Activated CD8-positive, alpha-beta memory T cell treated with anti-CD3 and anti-CD28 coated beads, Interleukin-2, amount 50 U/mL, for 1 hour (primary cell): ENCODE measurements at regions not wholly inside any gene's neighbourhood (a gene's known extent, or its start where the extent isn't known, plus 50 kb on each side); places are given as distances from the start of the nearest gene placed in this dataset.

Experiments
- DNase-seq: peaks from one replicate; pipeline ENCODE4 v3.0.0-alpha.2; 2020; ENCODE audit errors: extremely low read depth

DNA sequence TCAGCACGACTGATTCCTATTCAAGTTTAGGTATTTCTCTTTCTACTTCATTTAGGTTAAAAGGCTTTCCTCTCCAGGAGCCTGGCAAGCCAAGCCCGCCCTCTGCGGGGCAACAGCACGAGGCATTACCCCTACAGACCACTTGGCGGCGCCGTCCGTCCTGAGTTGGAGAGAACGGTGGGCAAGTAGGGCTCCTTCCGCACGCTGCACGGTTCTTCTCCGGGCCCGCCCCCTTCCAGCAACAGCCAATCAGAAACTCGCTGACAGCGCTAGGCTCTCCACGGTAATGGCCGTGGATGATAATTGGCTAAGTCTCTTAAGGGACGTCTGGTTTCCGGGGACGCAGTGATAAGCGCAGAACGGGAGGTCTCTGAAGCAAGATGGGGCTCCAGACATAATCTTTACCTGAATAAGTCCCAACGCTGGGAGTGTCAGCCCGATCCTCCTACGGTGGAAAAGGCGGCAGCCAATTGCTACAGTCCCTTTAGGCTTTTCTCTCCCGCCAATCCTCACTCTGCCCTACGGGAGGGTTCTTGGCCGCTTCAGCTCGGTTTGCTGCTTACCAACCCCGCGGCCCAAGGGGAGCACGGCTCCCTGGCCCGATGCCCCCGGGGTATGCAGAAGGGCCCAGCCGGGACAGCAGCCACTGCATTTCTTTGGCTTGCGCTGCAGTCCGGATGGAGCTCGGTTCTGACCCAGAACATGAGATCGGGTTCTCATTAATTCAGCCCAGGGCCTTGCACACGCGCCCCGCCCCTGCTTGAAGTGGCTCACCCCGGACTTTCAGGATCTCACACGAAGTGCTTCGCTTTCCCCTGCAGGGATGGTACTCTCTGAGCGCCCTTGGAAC lies 206.9 kb upstream of the PKDCC start:
- peak; percentile 93 for DNase-seq

DNA sequence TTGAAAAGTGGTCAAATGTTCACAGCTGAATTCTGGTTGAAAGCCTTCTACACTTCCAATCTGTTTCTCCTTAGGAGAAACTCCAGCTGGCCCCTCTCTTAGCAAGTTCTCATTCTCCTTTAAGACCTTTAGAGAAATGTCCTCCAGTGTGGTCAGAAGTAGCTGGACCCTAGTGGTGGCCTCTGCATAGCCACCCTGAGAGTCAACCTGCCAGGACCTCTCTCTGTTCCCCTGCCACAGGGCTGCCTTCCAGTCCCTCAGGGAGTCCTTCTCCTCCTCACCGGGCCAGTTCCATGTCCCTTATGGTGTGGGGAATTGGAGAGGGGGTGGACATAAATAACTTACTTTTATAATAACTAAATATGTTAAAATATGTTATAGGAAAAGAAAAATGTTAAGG lies 200.9 kb upstream of the PKDCC start:
- no peak for DNase-seq

DNA sequence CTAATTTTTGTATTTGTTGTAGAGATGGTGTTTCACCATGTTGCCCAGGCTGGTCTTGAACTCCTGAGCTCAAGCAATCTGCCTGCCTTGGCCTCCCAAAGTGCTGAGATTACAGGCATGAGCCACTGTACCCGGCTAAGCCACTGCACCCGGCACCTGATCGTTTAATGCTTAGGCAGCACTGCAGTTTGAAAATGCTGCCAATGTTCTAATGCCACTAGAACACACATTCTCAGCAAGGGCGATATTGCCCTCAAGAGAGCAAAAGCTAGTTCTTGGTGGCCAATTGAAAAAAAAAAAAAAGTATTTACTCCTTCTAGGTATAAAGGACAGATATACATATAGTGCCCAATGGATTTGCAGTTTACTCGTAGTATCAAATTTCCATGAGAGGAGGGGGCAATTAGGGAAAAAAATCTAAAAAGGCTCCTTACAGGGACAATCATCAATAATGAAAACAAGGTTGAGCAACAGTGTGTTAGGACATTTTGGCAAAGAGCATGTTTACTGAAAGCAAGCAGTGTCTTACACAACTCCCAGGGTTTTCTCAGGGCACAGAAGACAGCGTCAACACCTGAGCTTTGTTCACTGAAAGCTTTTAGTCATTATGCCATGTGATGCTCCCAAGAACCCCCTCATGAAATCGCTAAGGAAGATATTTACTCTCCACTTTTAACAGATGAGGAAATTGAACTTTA lies 199.9 kb upstream of the PKDCC start:
- no peak for DNase-seq

- DNase-seq: no peak
These were observed 196.3 kb upstream of the PKDCC start for GRCh38 chr2:41851554-41851953.

- DNase-seq: no peak
These were observed 194.2 kb upstream of the PKDCC start for GRCh38 chr2:41853427-41854191.

DNA sequence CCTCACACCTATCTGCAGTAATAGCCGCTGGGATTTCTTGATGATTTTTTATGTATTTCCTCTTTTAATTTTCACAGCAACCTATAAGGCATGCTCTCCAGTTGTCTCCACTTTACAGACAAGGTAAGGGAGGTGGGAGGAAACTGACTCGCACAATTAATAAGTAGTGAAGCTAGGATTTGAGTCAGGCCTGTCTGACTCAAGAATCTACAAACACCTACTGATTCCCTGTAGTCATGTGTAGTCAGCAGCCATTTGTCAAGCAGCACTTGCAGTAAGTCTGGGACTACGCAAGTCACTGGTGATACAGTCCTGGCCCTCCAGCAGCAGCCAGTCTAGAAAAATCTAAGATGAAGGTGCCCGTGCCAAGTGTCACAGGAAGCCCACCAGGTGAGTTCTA lies 193.6 kb upstream of the PKDCC start:
- DNase-seq: no peak

DNA sequence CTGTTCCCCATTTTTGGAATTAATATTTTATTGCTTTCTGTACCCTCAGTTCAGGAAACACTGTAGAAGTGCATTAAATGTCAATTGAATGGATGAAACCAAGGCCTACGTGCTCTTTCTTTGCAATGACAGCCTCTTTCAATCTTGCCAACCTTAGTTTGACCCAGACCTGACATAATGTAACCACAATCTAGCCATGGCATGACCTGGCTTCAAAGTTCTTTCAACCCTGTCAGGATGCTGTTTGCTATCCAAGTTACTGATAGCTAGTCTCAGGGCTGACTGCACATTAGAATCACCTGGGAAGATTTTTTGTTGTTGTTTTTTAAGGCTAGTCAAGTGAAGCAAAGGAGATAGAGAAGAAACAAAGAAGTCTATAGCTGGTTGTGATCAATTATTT lies 190.9 kb upstream of the PKDCC start:
- no peak for DNase-seq

GRCh38 chr2:41859615-41860514 lies 188.0 kb upstream of the PKDCC start:
- DNase-seq: no peak

DNA sequence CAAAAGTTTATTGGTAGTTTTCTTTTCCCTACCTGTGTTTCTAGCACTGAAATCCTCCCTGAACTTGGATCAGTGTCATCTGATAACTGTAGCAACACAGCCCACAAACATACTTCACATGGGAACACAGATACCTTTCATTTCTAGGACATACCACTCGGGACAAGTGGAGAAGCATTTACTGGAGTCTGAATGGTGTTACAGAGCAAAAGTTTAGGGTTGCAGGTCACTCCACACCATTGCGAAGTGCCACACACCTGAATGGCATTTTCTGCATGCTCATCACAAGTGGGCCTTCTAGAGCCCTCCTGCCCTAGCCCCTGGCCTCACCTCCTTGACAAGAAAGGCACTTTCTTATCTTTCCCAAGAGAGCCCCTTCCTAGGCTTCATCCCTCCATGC lies 184.8 kb upstream of the PKDCC start:
- no peak for DNase-seq

GRCh38 chr2:41865263-41865662 lies 182.6 kb upstream of the PKDCC start:
- DNase-seq: no peak

DNA sequence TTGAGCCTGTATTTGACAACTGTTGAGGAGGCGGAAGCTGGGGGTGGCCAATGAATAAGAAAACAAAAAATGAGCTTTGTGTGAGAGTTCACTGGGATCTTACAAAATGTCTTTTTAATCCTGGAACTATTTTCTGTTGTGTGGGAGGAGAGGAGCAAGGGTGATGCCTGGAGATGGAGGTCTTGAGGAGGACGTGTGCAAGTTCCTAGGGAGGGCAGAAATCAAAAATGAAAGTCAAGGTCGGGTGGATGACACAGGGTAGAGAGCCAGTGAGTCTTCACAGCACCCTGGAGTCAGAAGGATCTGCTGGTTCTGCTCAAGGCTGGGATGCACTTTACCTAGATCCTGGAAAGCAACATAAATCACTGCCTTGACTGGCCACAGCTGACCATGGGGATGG lies 180.3 kb upstream of the PKDCC start:
- DNase-seq: no peak

DNA sequence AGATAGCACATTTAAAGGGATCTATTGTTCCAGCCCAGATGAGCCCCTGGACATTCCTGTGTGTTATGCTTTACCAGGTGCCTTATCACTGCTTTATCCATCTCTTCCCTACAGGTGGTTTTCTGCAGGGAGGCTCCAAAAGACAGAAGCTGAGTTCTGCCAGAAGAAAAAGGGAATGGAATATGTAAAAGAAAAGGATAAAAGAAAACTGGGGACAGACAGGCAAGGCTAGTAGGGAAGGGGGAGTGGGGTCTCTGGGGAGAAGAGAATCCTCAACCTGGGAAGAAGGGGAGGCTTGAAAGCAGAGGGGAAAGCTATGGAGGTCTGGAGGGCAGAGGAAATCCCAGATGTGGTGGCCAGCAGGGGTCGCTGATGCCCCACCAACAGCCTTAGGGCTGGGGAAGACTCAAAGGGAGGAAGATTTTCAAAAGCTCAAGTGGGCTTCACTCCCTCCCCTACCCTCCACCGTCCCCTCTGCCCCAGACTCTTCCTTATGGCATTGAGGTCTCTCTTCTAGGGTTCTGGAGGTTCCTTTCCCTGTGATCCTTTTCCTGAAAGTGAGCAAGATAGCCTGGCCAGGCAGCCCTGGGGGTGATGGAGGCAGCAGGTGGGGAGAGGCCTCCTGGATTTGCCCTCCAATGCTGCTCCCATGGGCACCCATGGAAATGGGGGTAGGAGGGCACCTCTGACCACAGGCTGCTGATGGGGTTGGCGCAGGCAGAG lies 178.1 kb upstream of the PKDCC start:
- no peak for DNase-seq

DNA sequence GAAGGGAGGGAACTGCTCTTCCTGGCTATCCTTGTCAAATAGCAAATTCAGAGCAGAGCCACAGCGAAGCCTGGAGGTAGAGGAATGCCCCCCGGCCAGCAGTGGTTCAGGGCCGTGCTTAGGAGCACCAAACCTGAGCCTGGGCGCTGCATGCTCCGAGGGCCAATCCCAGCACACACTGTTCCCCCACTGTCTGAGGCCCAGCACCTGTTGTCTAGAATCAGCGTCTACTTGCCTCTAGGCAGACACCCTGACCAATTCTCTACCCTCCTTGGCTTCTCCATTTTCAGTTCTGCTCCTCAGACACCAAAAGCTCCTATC lies 177.6 kb upstream of the PKDCC start:
- no peak for DNase-seq

GRCh38 chr2:41871080-41871479 lies 176.7 kb upstream of the PKDCC start:
- no peak for DNase-seq

- DNase-seq: no peak
These were observed 175.2 kb upstream of the PKDCC start for GRCh38 chr2:41872646-41873045.

- no peak for DNase-seq
These were observed 174.5 kb upstream of the PKDCC start for GRCh38 chr2:41873102-41874031.

GRCh38 chr2:41877114-41877678 lies 170.6 kb upstream of the PKDCC start:
- no peak for DNase-seq

- no peak for DNase-seq
These were observed 169.8 kb upstream of the PKDCC start for GRCh38 chr2:41878056-41878455.

DNA sequence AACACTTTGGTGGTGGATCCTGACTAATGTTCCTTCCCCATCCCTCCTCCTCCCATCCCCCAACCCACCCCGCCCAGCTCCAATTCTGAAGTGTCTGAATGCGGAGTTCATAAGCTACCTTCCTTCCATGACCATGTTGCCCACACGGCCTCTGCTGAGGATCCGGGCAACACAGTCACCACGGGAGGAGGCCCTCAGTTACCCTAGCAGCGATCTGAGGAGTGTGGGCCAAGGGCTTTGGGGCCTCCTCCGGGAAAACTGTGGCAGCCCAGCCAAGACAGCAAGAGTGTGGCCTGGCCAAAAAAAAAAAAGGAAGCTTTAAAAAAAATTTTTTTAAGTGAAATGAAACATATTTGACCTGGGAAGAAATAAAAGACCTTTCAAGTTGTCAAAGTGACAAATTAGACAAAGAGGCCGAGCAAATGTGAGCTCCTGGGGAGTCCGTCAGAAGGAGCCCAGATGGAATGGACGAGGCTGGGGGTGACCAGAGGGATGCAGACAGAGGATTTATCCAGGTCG lies 169.0 kb upstream of the PKDCC start:
- DNase-seq: no peak
